GM12878 (cell line): ENCODE measurements at regions not wholly inside any gene's neighbourhood (a gene's known extent, or its start where the extent isn't known, plus 50 kb on each side); places are given as distances from the start of the nearest gene placed in this dataset.

Source experiments
- CEBPB ChIP-seq, 2 experiments: fragments of 150-350 bp in 1 of 2; IDR thresholded peaks; 2 replicates each; pipeline ENCODE4 v1.6.1; 2012 to 2014; ENCODE audit warnings: low read depth in 2 of 2, low read length in 2 of 2, borderline replicate concordance in 1 of 2, inconsistent platforms in 1 of 2
- CHD1 ChIP-seq: IDR thresholded peaks from 2 replicates; pipeline ENCODE4 v1.6.1; 2012; ENCODE audit warnings: low read depth, low read length, improper control_type of control experiment
- CHD2 ChIP-seq: IDR thresholded peaks from 2 replicates; pipeline ENCODE4 v1.6.1; 2011; ENCODE audit warnings: low read depth, low read length, improper control_type of control experiment, borderline replicate concordance
- CTCF ChIP-seq, 3 experiments: IDR thresholded peaks in 2 of 3; conservative IDR thresholded peaks in 1 of 3; 2 replicates each; pipeline ENCODE4 v1.5.1; 2011; ENCODE audit warnings: low read depth in 3 of 3, low read length in 3 of 3, mild to moderate bottlenecking in 3 of 3, control low read depth in 2 of 3, moderate library complexity in 2 of 3, inconsistent platforms in 1 of 3, mixed read lengths in 1 of 3; ENCODE audit not compliant: control insufficient read depth in 2 of 3, insufficient read depth in 1 of 3; ENCODE audit errors: extremely low read depth in 1 of 3
- JUNB ChIP-seq: IDR thresholded peaks from 2 replicates; pipeline ENCODE4 v1.6.1; 2016; ENCODE audit warnings: antibody characterized with exemption, mild to moderate bottlenecking
- PKNOX1 ChIP-seq: fragments of 450-650 bp; IDR thresholded peaks from 2 replicates; pipeline ENCODE4 v1.6.1; 2016; ENCODE audit warnings: mild to moderate bottlenecking
- POLR2AphosphoS5 ChIP-seq: IDR thresholded peaks from 2 replicates; pipeline ENCODE4 v1.6.1; 2011; ENCODE audit warnings: mild to moderate bottlenecking, low read length, inconsistent platforms
- SIX5 ChIP-seq: IDR thresholded peaks from 2 replicates; pipeline ENCODE4 v1.6.1; 2011; ENCODE audit warnings: mild to moderate bottlenecking, low read depth, low read length, moderate library complexity; ENCODE audit not compliant: severe bottlenecking
- TCF3 ChIP-seq: IDR thresholded peaks from 2 replicates; pipeline ENCODE4 v1.6.1; 2012; ENCODE audit warnings: low read depth, mild to moderate bottlenecking, low read length, borderline replicate concordance; ENCODE audit not compliant: insufficient read depth
- ZBED1 ChIP-seq: IDR thresholded peaks from 2 replicates; pipeline ENCODE4 v1.6.1; 2016; ENCODE audit warnings: borderline replicate concordance

- TF ChIP-seq CHD2 (no peak), TCF3 (no peak), CTCF (IDR thresholded peaks at IDR 0.05 in 2 of 3, conservative IDR thresholded peaks at IDR 0.05 in 1 of 3; ENCODE audit: control insufficient read depth in 2 of 3, extremely low read depth in 1 of 3, insufficient read depth in 1 of 3, low read depth in 3 of 3, low read length in 3 of 3) (no peak), ZBED1 (no peak), POLR2AphosphoS5 (no peak), CHD1 (no peak), SIX5 (no peak), PKNOX1 (no peak), CEBPB (IDR thresholded peaks at IDR 0.05; ENCODE audit: borderline replicate concordance in 1 of 2, low read depth in 2 of 2, low read length in 2 of 2) (no peak), JUNB (no peak)
Measured at GRCh38 chr4:138912704-138913340, 102.8 kb upstream of the NOCT start.
